GM19025 (cell line): ENCODE measurements at regions not wholly inside any gene's neighbourhood (a gene's known extent, or its start where the extent isn't known, plus 50 kb on each side); places are given as distances from the start of the nearest gene placed in this dataset.

Experiments
- ATAC-seq: cut with Tn5 transposase; IDR thresholded peaks from one replicate; pipeline ENCODE4 v1.9.1; 2021; ENCODE audit warnings: mild to moderate bottlenecking, low read depth, moderate library complexity; ENCODE audit not compliant: unreplicated experiment

- ATAC-seq = no peak
Measured at GRCh38 chr1:55631509-55631908, 416.3 kb upstream of the USP24 start.

DNA sequence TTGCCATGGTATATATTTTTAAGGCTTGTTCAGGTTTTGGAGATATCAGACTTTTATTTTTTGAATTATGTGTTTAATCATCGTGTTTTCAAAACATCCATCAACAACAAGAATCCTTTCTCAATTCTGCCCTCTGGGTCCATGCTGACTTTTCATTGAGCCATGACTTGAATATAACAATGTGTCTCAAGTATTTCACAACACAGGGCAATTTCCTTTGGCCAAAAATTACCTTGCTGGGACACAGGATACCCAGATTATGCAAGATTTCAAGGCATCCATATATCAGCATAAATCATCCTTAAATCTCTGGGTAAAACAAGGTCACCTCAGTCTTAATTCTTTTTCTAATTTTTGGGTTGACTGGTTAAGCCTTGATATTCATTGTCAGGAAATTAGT is 411.2 kb upstream of the USP24 start:
- ATAC-seq = no peak

GRCh38 chr1:55624766-55625165 is 409.6 kb upstream of the USP24 start:
- ATAC-seq = no peak

DNA sequence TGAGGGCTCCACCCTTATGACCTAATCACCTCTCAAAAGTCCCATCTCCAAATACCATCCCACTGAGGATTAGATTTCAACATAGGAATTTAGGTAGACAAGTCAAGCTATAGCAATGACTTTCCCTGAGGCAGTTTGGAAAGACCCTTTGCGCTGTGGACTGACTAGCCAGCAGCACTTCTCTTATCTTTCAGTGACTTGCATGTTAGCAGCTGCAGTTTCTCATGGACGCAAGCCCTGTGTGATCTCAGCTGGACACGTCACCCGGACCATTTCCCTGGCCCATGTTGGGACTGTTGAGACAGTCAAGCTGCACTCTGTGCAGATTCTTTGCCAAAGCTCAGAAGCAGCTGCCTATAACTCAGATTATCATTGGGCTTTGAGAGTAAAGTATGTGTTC is 408.1 kb upstream of the USP24 start:
- no peak for ATAC-seq

DNA sequence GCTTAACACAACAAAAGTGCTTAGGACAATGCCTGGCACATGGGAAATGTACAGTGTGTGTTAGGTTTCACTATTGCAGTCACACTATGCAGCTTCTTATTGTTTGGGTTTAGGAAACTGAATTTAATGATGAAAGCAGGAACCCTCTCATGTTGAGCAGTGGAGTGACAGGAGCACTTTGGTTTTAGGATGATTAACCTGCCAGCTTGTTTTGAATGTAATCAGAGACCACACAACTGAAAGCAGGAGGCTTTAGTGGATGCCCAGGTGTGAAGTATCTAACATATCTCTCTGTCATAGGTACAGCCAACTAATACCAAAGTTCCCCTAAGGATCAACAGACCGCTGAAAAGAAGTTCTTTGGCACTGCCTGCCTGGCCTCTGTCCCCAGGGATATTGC is 406.9 kb upstream of the USP24 start:
- ATAC-seq = no peak

DNA sequence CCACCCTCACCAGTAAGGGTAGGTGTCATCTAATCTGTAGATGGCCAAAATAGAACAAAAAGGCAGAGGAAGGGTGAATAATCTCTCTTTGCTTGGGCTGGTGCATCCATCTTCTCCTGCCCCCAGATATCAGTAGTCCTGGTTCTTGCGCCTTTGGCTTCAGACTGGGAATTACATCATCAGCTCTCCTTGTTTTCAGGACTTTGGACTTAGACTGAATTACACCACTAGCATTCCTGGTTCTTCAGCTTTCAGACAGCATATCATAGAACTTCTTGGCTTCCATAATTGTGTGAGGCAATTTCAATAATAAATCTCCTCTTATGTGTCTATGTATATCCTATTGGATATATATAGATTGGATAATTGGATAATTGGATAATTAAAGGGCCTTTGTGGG is 403.0 kb upstream of the USP24 start:
- no peak for ATAC-seq

DNA sequence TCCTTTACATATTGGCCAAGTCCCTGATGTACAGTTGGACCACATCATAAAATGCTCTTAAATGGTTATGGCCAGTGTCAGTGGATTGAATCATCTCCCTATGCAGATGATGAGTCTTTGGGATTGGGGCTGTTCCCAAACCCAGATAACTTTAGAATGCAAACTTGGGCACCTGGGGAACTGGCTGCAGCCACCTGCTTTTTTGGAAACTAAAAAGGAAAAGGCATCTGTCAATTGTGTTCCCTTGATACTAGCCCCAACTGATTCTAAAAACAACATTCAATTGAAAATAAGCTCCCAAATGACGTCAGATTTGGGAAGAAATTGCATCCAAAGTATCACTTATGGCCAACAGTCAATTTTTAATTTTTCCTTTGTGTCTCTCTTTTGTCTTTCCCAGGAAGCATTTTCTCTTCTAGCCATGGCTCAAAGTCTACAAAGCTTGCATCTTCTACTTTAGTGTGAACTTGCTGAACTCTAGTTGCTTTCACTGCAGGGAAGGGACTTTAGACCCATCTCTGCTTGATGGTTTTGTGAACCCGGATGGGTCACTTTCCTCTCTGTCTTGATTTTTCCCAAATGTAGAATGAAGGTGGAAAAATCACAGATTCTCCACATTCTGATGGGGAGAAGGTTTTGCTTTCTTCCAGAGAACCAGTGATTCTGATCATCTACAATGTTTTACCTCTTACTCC is 402.3 kb upstream of the USP24 start:
- no peak for ATAC-seq

- ATAC-seq = no peak
Measured at GRCh38 chr1:55612988-55613387, 397.8 kb upstream of the USP24 start.

- ATAC-seq = no peak
Measured at GRCh38 chr1:55611123-55611522, 396.0 kb upstream of the USP24 start.

DNA sequence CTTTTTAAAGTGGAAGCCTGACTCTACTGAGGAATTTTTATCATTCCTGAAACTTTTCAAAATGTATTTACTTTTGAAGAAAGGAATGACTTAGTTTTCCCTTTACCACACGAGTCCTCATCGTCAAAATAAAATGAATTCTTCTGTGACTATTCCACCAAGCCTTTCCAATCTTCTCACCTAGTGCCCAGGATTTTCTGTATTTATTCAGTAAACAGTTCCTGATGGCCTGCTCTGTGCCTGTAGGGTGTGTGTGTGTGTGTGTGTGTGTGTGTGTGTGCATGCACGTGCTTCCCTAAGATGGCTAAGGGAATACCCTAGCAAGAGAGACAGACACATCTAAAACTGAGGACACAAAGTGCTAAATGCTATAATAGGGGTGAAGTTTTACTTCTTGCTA is 395.0 kb upstream of the USP24 start:
- ATAC-seq = no peak

DNA sequence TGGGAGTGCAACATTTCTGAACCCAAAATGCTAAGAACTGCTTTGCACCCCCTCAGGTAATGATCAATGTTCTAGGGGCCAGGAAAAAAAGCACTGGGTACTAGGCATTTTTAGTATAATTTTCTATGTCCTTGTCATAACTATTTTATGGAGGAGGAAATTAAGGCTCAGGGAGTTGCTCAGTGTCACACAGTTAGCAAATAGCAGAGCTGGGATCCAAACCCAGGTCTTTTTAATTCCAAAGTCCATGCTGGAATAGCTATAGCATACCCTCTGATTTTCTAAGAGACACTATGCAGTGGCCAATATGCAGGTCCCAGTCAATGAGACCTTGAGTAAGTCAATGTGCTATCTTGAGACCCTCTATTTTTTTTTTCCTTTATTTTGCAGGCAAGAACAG is 394.5 kb upstream of the USP24 start:
- ATAC-seq = no peak

- no peak for ATAC-seq
Measured at GRCh38 chr1:55605155-55605554, 390.0 kb upstream of the USP24 start.

DNA sequence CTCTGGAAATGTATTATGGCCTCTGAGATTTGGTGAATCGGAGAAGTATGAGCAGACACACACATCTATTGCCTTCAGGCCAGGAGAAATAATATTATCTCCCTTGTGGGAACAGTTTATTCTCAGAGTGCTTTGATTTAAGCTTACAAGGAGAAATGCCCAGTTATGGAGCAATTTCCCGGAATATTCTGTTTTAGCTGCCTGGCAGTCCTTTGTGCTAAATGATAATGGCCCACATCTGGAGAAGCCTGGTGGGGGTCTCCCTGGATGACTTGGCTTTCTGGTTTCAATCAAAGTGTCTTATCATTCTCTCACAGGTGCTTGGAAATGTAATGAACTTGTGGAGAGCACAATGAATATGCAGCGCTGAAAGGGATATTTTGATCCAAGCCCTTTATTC is 389.6 kb upstream of the USP24 start:
- no peak for ATAC-seq

DNA sequence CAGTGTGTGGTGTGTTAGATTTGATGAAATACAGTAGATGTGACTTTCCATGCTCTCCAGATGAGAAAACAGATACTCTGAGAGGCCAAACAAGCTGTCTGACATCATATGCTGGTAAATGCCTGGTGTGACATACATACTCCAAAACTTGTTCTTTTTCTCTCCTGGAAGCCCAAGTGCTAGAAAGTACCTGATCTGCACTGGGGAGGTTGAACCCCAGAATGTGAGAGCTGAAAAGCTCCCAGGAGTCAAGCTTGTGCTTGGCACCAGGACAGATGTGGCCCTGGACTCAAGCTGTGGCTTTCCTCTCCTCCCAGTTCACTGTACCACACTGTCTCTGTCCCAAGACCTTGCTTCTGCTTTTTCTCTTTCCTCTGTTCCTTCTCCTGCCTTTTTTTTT is 389.0 kb upstream of the USP24 start:
- ATAC-seq = no peak

DNA sequence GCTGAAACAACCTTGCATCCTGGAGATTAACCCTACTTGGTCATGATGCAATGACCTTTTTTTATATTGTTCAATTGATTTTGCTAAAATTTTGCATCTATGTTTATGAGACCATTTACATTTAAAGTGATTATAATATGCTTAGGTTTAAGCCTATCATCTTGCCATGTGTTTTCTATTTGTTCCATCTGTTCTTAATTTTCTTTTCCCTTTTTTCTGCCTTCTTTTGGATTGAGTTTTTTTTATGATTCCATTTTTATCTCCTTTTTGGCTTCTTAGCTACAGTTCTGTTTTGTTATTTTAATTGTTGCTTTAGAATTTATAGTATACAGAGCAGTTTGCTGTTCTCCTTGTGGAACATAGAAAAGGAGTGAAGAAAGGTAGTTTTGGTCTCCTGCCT is 385.1 kb upstream of the USP24 start:
- ATAC-seq = no peak

- no peak for ATAC-seq
Measured at GRCh38 chr1:55597910-55598309, 382.7 kb upstream of the USP24 start.

- ATAC-seq = no peak
Measured at GRCh38 chr1:55594701-55595100, 379.5 kb upstream of the USP24 start.

GRCh38 chr1:55593298-55593697 is 378.1 kb upstream of the USP24 start:
- ATAC-seq = no peak

DNA sequence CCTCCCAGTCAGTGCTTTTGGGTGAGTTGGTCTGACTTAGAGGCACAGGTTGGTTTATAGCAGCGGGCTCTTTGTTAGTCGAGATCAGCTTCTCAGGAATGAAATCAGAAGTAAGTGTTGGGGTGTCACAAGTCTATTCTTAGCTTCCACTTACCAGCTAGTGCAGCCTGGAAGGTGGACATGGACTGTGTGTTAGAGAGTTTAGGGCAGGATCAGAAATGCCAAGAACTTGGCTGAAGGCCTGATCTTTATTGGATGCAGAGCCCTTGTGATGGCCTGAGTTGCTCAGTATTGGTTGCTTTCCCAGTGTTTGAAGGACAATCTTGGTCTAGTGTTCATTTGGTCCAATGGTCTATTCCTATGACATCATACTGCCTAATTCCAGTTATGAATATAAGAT is 377.0 kb upstream of the USP24 start:
- ATAC-seq = no peak

DNA sequence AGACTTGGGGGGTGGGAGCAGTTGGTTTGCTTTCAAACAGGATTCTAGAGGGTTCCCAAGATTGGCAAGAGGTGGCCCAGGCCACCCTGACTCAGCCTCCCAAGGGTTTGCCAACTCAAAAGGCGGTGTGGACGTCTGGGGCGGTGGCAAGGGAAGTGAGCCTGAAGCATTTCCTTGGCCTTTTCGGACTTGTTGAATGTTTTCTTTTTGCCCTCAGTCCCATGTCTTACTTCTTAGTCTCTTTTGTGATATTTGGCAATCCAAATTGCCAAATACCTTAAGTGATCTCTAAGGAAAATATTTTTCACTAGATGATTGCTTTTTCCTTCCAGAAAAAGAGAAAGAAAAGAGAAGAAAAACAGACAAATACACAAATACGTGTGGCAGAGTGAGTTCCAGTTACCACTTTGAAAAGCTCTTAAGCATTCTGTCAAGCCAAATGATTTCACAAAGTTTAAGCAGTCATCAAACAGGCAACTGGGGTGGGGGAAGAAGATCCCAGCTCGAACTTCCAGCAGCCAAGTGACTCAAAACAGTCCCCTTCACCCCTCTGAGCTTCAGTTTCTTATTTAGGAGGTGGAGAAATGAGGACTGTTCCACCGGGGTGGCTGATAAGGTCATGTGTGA is 374.6 kb upstream of the USP24 start:
- no peak for ATAC-seq

DNA sequence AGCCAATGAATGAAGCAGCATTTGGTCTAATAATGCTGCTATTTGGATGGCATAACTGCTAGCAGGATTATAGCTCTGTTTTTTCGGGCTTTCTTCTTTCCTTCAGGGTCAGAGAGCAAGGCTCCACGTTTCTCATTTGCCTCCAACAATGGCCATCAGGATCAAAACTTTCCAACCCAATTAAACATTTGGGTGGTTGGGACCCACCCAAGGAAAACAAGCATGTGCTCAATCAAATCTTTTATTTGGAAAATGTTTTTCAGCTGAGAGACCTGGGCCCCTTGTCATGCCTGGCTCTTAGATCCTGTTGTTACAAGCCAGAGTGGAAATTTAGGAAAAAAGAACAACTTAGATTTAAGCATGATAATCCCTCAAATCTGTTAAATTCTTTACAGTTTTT is 373.1 kb upstream of the USP24 start:
- ATAC-seq = no peak

DNA sequence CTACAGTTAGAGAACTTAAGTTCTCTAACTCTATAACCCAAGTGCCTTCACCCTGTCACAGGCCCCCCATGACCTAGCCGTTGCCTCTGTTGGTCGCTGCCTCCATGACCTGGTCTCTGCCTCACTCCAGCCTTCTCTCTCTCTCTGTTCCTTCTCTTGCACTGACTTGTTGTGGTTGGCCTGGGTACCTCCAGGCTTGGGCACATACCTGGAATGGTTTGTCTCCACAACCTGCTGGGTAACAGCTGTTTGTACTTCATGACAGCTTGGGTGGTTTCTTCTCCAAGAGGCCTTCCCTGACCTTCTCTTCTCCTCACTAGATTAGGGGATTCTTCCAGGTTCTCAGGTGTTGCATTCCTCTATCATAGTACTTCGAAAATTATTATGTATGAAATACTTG is 371.6 kb upstream of the USP24 start:
- no peak for ATAC-seq

GRCh38 chr1:55585402-55585792 is 370.2 kb upstream of the USP24 start:
- no peak for ATAC-seq
